ENCODE measurements at regions not wholly inside any gene's neighbourhood (a gene's known extent, or its start where the extent isn't known, plus 50 kb on each side); places are given as distances from the start of the nearest gene placed in this dataset.

DNA sequence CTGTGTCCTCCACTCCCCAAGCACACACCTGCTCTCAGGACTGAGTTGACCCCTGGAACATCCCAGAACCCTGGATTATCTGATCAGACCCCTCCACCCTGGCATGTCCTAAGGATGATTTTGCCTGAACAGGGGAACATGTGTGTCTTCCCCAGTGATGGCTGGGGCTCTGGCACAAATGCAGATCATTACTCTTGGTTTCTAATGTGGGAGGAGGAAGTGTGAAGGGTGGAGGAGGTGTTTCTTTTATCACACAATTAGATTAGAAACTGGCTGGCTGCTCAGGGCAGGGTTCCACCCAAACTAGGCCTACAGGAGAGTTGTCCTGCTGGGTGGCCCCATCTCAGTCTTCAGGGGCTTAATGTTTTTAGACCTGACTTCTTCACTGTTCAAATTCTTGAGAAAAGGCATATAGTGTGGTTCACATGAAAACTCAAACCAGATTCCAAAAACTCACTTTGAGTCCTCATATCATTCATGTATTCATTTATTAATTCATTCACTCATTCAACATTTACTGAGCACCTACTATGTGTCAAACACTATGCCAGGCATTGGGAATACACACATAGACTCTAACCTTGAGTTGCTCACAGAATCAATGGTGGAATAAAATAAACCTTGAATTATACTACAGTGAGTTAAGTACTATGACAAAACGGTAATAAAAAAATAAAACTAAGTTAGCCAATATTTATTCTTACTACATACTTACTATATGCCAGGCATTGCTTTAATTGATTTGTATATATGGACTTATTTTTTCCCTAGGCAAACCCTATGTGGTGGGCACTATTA, 221.8 kb upstream of the JUN start (continued):
- TF ChIP-seq, protein P1, sequence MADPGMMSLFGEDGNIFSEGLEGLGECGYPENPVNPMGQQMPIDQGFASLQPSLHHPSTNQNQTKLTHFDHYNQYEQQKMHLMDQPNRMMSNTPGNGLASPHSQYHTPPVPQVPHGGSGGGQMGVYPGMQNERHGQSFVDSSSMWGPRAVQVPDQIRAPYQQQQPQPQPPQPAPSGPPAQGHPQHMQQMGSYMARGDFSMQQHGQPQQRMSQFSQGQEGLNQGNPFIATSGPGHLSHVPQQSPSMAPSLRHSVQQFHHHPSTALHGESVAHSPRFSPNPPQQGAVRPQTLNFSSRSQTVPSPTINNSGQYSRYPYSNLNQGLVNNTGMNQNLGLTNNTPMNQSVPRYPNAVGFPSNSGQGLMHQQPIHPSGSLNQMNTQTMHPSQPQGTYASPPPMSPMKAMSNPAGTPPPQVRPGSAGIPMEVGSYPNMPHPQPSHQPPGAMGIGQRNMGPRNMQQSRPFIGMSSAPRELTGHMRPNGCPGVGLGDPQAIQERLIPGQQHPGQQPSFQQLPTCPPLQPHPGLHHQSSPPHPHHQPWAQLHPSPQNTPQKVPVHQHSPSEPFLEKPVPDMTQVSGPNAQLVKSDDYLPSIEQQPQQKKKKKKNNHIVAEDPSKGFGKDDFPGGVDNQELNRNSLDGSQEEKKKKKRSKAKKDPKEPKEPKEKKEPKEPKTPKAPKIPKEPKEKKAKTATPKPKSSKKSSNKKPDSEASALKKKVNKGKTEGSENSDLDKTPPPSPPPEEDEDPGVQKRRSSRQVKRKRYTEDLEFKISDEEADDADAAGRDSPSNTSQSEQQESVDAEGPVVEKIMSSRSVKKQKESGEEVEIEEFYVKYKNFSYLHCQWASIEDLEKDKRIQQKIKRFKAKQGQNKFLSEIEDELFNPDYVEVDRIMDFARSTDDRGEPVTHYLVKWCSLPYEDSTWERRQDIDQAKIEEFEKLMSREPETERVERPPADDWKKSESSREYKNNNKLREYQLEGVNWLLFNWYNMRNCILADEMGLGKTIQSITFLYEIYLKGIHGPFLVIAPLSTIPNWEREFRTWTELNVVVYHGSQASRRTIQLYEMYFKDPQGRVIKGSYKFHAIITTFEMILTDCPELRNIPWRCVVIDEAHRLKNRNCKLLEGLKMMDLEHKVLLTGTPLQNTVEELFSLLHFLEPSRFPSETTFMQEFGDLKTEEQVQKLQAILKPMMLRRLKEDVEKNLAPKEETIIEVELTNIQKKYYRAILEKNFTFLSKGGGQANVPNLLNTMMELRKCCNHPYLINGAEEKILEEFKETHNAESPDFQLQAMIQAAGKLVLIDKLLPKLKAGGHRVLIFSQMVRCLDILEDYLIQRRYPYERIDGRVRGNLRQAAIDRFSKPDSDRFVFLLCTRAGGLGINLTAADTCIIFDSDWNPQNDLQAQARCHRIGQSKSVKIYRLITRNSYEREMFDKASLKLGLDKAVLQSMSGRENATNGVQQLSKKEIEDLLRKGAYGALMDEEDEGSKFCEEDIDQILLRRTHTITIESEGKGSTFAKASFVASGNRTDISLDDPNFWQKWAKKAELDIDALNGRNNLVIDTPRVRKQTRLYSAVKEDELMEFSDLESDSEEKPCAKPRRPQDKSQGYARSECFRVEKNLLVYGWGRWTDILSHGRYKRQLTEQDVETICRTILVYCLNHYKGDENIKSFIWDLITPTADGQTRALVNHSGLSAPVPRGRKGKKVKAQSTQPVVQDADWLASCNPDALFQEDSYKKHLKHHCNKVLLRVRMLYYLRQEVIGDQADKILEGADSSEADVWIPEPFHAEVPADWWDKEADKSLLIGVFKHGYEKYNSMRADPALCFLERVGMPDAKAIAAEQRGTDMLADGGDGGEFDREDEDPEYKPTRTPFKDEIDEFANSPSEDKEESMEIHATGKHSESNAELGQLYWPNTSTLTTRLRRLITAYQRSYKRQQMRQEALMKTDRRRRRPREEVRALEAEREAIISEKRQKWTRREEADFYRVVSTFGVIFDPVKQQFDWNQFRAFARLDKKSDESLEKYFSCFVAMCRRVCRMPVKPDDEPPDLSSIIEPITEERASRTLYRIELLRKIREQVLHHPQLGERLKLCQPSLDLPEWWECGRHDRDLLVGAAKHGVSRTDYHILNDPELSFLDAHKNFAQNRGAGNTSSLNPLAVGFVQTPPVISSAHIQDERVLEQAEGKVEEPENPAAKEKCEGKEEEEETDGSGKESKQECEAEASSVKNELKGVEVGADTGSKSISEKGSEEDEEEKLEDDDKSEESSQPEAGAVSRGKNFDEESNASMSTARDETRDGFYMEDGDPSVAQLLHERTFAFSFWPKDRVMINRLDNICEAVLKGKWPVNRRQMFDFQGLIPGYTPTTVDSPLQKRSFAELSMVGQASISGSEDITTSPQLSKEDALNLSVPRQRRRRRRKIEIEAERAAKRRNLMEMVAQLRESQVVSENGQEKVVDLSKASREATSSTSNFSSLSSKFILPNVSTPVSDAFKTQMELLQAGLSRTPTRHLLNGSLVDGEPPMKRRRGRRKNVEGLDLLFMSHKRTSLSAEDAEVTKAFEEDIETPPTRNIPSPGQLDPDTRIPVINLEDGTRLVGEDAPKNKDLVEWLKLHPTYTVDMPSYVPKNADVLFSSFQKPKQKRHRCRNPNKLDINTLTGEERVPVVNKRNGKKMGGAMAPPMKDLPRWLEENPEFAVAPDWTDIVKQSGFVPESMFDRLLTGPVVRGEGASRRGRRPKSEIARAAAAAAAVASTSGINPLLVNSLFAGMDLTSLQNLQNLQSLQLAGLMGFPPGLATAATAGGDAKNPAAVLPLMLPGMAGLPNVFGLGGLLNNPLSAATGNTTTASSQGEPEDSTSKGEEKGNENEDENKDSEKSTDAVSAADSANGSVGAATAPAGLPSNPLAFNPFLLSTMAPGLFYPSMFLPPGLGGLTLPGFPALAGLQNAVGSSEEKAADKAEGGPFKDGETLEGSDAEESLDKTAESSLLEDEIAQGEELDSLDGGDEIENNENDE (IDR thresholded peaks at IDR 0.05; ENCODE audit: insufficient replicate concordance, low read length), result no peak
- no peak for TF ChIP-seq SUZ12 (IDR thresholded peaks at IDR 0.05; ENCODE audit: low read length)
- TF ChIP-seq TEAD4 (IDR thresholded peaks at IDR 0.05; ENCODE audit: low read depth, low read length), result no peak
- TF ChIP-seq RFX5 (IDR thresholded peaks at IDR 0.05; ENCODE audit: borderline replicate concordance, low read depth, low read length), result no peak
- TF ChIP-seq ASH2L (IDR thresholded peaks at IDR 0.05; ENCODE audit: low read length), result no peak

Data from H1 (cell line).